AG04449 (cell line): ENCODE measurements at regions not wholly inside any gene's neighbourhood (a gene's known extent, or its start where the extent isn't known, plus 50 kb on each side); places are given as distances from the start of the nearest gene placed in this dataset.

Experiments used
- CTCF ChIA-PET: fragments of 350-600 bp; formaldehyde crosslinking; extraction: SDS; loops from one replicate; lab custom pipeline; 2021; ENCODE audit warnings: antibody characterized with exemption; lab: Yijun Ruan, JAX
- POLR2A ChIA-PET: fragments of 400-600, 350-600 bp; formaldehyde crosslinking; extraction: SDS; loops from one replicate; lab custom pipeline; 2020; ENCODE audit warnings: antibody characterized with exemption, inconsistent platforms; lab: Yijun Ruan, JAX
- DNase-seq: peaks from one replicate; pipeline ENCODE4 v3.0.0-alpha.2; 2010; ENCODE audit warnings: low read depth, low spot score
- H3K4me3 ChIP-seq: 2 replicates; pipeline ENCODE4 v1.5.1; 2011; ENCODE audit warnings: low read depth, mild to moderate bottlenecking, control low read depth, low read length
- CTCF ChIP-seq: IDR thresholded peaks from one replicate; pipeline ENCODE4 v1.5.1; 2011; ENCODE audit warnings: mild to moderate bottlenecking, moderate library complexity, low read length, control low read depth, inconsistent platforms; ENCODE audit not compliant: insufficient read depth; ENCODE audit errors: missing control alignments

DNA sequence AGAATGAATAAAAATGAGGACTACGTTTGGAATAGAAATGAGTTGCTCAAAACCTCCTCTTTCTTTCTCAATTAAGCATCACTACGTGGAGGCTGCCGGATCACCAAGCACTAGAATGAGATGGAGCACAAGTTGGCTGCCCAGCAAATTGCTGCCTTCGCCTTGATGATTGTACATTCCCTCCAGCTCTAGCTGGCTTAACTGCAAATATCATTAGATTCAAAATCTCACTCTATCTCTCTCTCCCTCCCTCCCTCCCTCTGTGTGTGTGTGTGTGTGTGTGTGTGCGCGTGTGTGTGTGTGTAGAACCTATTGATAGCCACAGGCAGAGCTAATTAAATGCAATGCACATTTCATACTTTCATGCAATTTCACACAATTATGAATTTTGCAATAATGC is 310.7 kb upstream of the CDH4 start:
- H3K4me3 ChIP-seq: no peak overlapping the region
- ChIA-PET CTCF (no interaction called here), POLR2A (no interaction called here)
- no peak for DNase-seq
- TF ChIP-seq CTCF: no peak

GRCh38 chr20:60947819-60948218 is 304.2 kb upstream of the CDH4 start:
- CTCF ChIA-PET: no interaction called here
- TF ChIP-seq CTCF: no peak
- H3K4me3 ChIP-seq: no peak overlapping the region
- POLR2A ChIA-PET: no interaction called here
- no peak for DNase-seq

DNA sequence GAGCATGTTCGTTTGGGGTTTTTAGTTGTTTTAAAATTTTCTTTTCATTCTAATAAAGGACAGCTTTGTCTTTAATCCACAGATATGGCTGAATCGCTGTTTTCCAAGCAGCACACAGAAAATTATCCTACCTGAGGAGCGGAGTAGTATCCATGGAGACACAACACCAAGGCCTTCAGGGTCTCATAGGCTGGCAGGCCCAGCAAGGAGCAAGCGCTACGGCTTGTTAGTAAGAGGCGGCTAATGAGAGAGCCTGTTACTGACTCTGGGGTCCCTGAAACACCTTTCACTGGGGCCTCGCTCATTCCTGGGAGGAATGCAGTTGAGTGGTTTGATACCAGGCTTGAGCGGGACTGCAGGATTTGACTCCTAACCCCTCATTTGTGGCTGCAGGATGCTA is 303.8 kb upstream of the CDH4 start:
- DNase-seq: no peak
- ChIA-PET POLR2A (no interaction called here), CTCF (no interaction called here)
- TF ChIP-seq CTCF: no peak
- no peak overlapping the region for H3K4me3 ChIP-seq

DNA sequence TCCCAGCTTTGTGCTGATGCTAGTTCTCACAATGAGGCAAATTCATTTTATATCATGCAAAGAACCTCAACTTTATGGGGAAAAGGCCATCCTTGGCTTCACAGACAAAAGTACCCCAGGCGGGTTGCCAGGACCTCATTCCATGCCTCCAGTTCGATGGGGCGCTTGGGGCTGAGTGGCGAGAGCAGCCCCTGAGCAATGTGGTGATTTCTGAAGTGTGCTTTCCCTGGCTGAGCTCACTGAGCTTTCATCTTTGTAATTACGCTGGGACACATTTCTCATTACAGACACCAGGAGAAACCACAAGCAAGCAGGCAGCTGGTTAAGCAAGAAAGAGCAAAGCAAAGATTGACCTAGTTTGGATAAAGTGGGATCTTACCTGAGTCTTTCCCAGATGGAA is 301.5 kb upstream of the CDH4 start:
- DNase-seq: no peak
- no peak overlapping the region for H3K4me3 ChIP-seq
- ChIA-PET CTCF (no interaction called here), POLR2A (no interaction called here)
- no peak for TF ChIP-seq CTCF

DNA sequence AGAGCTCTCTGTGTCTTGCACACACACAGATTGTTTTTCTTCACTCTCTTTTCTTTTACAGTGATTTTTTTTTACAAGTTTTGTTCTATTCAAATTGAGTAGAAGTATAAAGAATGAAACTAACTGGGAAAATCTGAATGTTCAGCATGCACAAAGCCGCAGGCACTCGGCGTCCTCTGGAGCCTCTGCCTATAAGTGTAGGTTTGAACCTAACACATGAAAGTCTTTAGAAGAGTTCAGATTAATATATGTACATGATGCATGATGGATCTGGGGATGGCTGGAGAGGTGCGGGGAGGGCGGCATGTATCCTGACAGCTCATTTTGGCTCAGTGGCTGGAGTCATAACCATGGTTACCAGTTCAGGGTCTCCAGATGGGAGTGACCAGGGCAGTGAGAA is 301.1 kb upstream of the CDH4 start:
- CTCF ChIA-PET: no interaction called here
- TF ChIP-seq CTCF: no peak
- no peak overlapping the region for H3K4me3 ChIP-seq
- POLR2A ChIA-PET: no interaction called here
- DNase-seq: no peak

DNA sequence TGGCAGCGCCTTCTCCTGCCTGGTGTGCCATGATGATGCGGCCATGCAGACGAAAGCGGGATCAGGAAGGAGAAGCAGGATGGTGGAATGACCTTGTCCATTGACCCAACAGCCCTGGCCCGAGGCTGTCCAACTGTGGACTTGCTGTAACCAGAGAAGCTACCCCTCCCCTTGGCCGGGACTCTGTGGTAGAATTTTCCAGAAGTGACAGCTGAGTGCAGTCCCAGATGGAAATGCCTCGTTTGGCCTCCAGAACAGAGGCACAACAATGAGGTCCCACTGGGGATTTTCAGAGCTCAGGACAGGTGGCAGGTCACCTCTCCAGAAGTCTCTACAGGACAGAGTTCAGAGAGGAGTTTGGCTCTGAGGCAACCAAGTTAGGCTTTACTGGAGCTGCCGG is 299.2 kb upstream of the CDH4 start:
- ChIA-PET POLR2A (interaction anchor here (0.8 kb wide), 1 partner anchor 182 kb away, joined by 3 read pairs; no protein-coding TSS in a partner anchor), CTCF (no interaction called here)
- no peak overlapping the region for H3K4me3 ChIP-seq
- DNase-seq: no peak
- no peak for TF ChIP-seq CTCF
